Activated naive CD8-positive, alpha-beta T cell treated with anti-CD3 and anti-CD28 coated beads, Interleukin-2, amount 10 ng/mL, durations not matched to agents 7 days and 5 days (primary cell): ENCODE measurements at regions not wholly inside any gene's neighbourhood (a gene's known extent, or its start where the extent isn't known, plus 50 kb on each side); places are given as distances from the start of the nearest gene placed in this dataset.

Experiments
- ATAC-seq: fragments of 150-1000 bp; cut with Tn5 transposase; one replicate; pipeline ENCODE4 v1.10.0; 2021; ENCODE audit warnings: low read depth, moderate library complexity
- POLR2A ChIA-PET: fragments of 350-600 bp; sonication (Branson Sonifier 250); formaldehyde crosslinking; loops from one replicate; lab custom pipeline; 2021; ENCODE audit warnings: antibody characterized with exemption; lab: Charles Lee
- DNase-seq: peaks from one replicate; pipeline ENCODE4 v3.0.0; 2021
- H3K27ac Mint-ChIP-seq: one replicate; pipeline ENCODE4 v1.8.0; 2022; ENCODE audit warnings: mild to moderate bottlenecking, mixed read lengths
- H3K27me3 Mint-ChIP-seq: one replicate; pipeline ENCODE4 v1.8.0; 2022; ENCODE audit warnings: mild to moderate bottlenecking, moderate library complexity, mixed read lengths
- H3K36me3 Mint-ChIP-seq: one replicate; pipeline ENCODE4 v1.8.0; 2021; ENCODE audit warnings: mild to moderate bottlenecking, mixed read lengths
- H3K4me1 Mint-ChIP-seq: one replicate; pipeline ENCODE4 v1.8.0; 2021; ENCODE audit warnings: mixed read lengths
- H3K4me3 Mint-ChIP-seq: one replicate; pipeline ENCODE4 v1.8.0; 2022; ENCODE audit warnings: mild to moderate bottlenecking, moderate library complexity, mixed read lengths
- H3K9me3 Mint-ChIP-seq: one replicate; pipeline ENCODE4 v1.8.0; 2021; ENCODE audit warnings: mixed read lengths

GRCh38 chr6:113427617-113428016 is 429.5 kb upstream of the MARCKS start:
- ATAC-seq (no peak), DNase-seq (no peak)
- no peak overlapping the region for H3K27ac Mint-ChIP-seq
- no peak overlapping the region for H3K4me3 Mint-ChIP-seq
- POLR2A ChIA-PET, result no interaction called here
- H3K4me1 Mint-ChIP-seq, result no peaks in the 10 kb centered on the region
- no peaks in the 10 kb centered on the region for H3K27me3 Mint-ChIP-seq
- H3K9me3 Mint-ChIP-seq, result no peaks in the 10 kb centered on the region
- H3K36me3 Mint-ChIP-seq, result no peaks in the 10 kb centered on the region

DNA sequence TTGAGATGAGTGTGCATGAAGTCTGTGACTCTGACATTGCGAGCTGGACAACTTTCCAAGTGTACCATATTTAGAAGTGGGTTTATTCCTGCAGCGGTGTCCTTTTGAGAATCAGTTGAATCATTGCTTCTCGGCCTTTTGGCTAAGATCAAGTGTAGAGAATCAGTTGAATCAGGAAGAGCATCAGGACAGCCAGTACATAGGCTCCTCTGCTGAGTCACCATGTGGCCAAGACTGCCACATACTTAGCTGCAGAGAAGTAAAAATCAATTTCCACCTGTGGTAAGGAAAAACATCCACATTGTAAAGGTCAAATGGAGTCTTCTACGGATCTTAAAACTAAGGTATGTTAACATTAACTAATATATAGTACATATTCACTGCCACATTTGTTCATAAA is 428.4 kb upstream of the MARCKS start:
- Mint-ChIP-seq H3K27ac (no peak overlapping the region), H3K4me1 (no peaks in the 10 kb centered on the region), H3K36me3 (no peaks in the 10 kb centered on the region), H3K4me3 (no peak overlapping the region), H3K27me3 (peaks cover 2% of the 10 kb centered on the region), H3K9me3 (no peaks in the 10 kb centered on the region)
- POLR2A ChIA-PET, result no interaction called here
- DNase-seq (no peak), ATAC-seq (no peak)

DNA sequence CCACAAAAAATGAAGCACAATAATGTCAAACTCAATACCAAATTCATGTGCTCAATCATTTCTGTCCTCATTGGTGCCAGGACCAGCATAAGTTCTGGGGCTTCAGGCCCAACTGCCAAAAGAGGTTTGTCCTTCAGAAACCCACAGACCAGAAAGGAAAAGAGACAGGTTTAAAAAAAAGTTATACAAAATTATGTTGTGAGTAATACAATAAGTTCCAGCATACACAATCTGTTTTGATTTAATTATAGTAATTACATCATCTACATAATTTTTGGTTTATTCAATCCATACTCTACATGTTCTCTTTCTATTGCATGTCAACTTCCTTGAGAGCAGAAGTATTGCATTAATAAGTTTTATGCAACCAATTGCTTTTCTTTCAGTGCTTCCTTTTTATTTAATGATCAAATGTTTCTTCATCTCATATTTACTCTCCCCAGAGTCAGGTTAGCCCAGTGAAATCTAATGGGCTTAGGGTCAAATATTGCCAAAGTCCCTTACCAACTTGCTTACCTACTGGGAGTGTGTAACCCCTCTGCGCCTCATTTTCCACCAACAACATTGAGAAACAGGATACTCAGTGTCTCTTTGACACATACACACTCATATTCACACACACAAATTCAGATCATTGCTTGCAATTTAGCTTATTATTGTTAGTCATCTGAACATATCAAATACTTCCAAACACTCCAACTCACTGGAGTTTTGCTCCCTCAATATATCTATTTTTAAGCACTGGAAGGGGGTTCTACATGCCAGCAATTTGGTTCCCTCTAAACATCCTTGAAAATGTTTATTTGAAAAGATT is 424.4 kb upstream of the MARCKS start:
- Mint-ChIP-seq H3K27me3 (peaks cover 2% of the 10 kb centered on the region), H3K36me3 (no peaks in the 10 kb centered on the region), H3K9me3 (no peaks in the 10 kb centered on the region), H3K27ac (no peak overlapping the region), H3K4me3 (no peak overlapping the region), H3K4me1 (no peaks in the 10 kb centered on the region)
- POLR2A ChIA-PET, result no interaction called here
- no peak for DNase-seq
- ATAC-seq, result no peak

DNA sequence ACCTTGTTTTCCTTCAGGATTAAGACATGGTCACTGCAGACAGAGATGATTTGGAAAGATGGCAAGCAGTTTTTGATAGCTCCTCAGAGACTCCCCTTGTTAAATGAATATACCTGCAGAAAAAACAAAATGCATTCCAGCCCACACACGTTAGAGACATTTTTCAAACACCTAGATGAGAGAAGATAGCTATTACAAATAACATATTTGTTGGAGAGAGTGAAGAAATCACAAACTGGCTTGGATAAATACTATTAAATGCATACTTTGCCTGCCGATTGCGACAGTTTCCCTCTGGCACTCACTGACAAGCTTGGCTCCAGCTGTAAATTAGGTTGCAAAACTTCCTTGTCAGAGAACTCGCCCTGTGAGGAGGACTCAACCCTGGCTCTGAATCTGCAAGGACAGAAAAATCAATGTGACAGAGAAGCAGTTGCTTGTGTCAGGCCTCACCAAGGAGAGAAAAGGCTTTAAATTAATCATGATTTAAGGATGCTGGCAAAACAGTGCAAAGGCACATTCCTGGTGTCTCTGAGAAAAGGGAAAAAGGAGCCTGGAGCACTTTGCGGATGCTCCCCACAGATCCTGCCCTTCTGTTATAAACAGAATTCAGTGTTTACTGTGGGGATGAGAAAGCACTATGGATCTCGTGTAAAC is 423.7 kb upstream of the MARCKS start:
- Mint-ChIP-seq H3K27me3 (peaks cover 2% of the 10 kb centered on the region), H3K27ac (no peak overlapping the region), H3K9me3 (no peaks in the 10 kb centered on the region), H3K4me3 (no peak overlapping the region), H3K36me3 (no peaks in the 10 kb centered on the region), H3K4me1 (no peaks in the 10 kb centered on the region)
- DNase-seq, result no peak
- no peak for ATAC-seq
- POLR2A ChIA-PET, result no interaction called here

GRCh38 chr6:113434641-113435040 is 422.5 kb upstream of the MARCKS start:
- no peak for DNase-seq
- no peak overlapping the region for H3K4me3 Mint-ChIP-seq
- POLR2A ChIA-PET, result no interaction called here
- H3K36me3 Mint-ChIP-seq, result no peaks in the 10 kb centered on the region
- H3K9me3 Mint-ChIP-seq, result no peaks in the 10 kb centered on the region
- no peak for ATAC-seq
- no peak overlapping the region for H3K27ac Mint-ChIP-seq
- H3K4me1 Mint-ChIP-seq, result no peaks in the 10 kb centered on the region
- H3K27me3 Mint-ChIP-seq, result peaks cover 2% of the 10 kb centered on the region

- no peak overlapping the region for H3K27ac Mint-ChIP-seq
- H3K36me3 Mint-ChIP-seq, result no peaks in the 10 kb centered on the region
- H3K4me1 Mint-ChIP-seq, result no peaks in the 10 kb centered on the region
- no peaks in the 10 kb centered on the region for H3K9me3 Mint-ChIP-seq
- POLR2A ChIA-PET, result no interaction called here
- H3K27me3 Mint-ChIP-seq, result peaks cover 2% of the 10 kb centered on the region
- no peak overlapping the region for H3K4me3 Mint-ChIP-seq
- ATAC-seq (no peak), DNase-seq (no peak)
Observed at GRCh38 chr6:113437566-113437965, 419.6 kb upstream of the MARCKS start.

GRCh38 chr6:113439866-113440265 is 417.3 kb upstream of the MARCKS start:
- Mint-ChIP-seq H3K27ac (no peak overlapping the region), H3K27me3 (no peaks in the 10 kb centered on the region), H3K9me3 (no peaks in the 10 kb centered on the region), H3K36me3 (no peaks in the 10 kb centered on the region), H3K4me1 (no peaks in the 10 kb centered on the region), H3K4me3 (no peak overlapping the region)
- POLR2A ChIA-PET, result no interaction called here
- DNase-seq (no peak), ATAC-seq (no peak)

DNA sequence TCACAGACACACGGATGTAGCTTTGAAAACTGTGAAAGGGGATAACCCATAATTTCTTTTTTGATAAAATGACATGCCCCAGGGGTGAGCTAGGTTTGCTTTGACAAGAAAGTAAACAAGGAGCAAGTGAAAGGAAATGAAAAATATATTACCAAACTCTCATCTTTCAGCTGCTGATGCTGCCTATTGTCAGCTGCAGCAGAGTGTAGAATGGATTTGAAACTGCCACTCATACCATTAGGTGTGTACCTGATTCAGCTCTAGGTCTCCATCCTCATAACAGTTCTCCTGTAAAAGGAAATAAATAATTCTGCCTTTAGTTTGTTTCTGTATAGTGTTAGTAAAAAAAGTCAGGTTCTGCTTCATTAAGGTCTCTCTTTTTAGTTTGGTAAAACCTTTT is 415.1 kb upstream of the MARCKS start:
- no peak for DNase-seq
- no peaks in the 10 kb centered on the region for H3K27me3 Mint-ChIP-seq
- no peaks in the 10 kb centered on the region for H3K4me1 Mint-ChIP-seq
- H3K4me3 Mint-ChIP-seq, result no peak overlapping the region
- H3K9me3 Mint-ChIP-seq, result no peaks in the 10 kb centered on the region
- ATAC-seq, result no peak
- H3K36me3 Mint-ChIP-seq, result no peaks in the 10 kb centered on the region
- H3K27ac Mint-ChIP-seq, result no peak overlapping the region
- POLR2A ChIA-PET, result no interaction called here

DNA sequence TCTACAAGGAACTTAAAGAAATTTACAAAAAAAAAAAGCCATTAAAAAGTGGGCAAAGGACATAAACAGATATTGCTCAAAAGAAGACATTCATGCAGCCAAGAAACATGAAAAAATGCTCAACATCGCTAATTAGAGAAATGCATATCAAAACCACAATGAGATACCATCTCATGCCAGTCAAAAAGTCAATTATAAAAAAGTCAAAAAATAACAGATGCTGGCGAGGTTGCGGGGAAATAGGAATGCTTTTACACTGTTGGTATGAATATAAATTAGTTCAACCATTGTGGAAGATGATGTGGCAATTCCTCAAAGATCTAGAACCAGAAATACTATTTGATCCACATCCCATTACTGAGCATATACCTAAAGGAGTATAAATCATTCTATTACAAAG is 411.9 kb upstream of the MARCKS start:
- POLR2A ChIA-PET, result no interaction called here
- Mint-ChIP-seq H3K27me3 (no peaks in the 10 kb centered on the region), H3K4me1 (no peaks in the 10 kb centered on the region), H3K27ac (no peak overlapping the region), H3K36me3 (no peaks in the 10 kb centered on the region), H3K9me3 (no peaks in the 10 kb centered on the region), H3K4me3 (no peak overlapping the region)
- ATAC-seq (no peak), DNase-seq (no peak)

DNA sequence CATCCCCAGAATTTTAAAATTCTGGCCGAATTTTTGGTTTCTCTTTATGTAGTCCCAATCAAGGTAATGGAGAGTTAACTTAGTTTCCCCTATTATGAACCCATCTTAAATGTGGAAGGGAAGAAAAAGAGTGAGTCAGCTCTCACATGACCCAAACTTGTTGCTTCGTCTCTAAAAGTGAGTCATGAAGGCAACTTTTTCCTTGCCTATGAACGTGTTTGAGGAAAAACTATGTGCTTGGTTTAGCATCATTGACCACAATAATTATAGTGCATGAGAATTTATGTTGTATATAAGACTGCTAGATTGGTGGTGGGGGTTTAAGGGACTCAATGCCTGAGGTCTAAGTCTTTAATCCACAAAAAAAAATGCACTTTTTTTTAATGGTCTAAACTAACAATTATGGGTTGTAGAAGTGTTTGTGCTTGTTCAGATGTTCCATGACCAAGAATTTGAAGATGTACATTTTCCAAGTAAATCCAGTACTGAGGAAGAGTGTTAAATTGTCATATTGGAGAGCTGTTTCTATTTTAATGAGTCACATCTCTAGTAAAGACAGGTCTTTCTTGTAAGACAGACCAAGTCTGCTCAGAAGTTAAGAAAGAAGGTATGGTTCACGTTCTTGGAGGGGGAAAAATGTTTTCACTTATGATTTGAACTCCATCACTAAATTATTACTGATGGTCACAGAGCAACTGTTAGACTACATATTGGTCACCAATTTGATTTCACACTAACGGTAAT is 409.9 kb upstream of the MARCKS start:
- DNase-seq, result no peak
- ATAC-seq, result no peak
- Mint-ChIP-seq H3K27me3 (no peaks in the 10 kb centered on the region), H3K4me1 (no peaks in the 10 kb centered on the region), H3K4me3 (no peak overlapping the region), H3K27ac (no peak overlapping the region), H3K36me3 (no peaks in the 10 kb centered on the region), H3K9me3 (no peaks in the 10 kb centered on the region)
- POLR2A ChIA-PET, result no interaction called here

GRCh38 chr6:113449051-113449450 is 408.1 kb upstream of the MARCKS start:
- Mint-ChIP-seq H3K27me3 (no peaks in the 10 kb centered on the region), H3K9me3 (no peaks in the 10 kb centered on the region), H3K36me3 (no peaks in the 10 kb centered on the region), H3K4me3 (no peak overlapping the region), H3K27ac (no peak overlapping the region), H3K4me1 (no peaks in the 10 kb centered on the region)
- DNase-seq (no peak), ATAC-seq (no peak)
- POLR2A ChIA-PET, result no interaction called here

DNA sequence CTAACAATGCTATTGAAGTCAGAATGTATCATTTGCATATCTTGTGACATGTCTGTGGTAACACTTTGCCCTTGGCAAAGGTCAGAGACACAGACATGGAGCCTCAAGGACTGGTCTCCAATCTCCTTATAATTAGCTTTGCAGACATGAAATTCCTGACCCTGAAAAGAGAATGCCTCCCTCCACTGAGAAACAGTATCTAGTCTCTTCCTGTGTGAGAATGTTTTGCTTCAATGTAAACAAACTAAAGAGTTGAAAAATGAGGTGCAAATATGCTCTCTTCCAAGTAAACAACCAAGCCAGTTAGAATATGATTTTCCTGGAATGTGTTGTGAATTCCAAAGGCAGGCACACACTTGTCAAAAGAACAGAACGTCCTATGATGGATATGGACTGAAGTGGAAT is 407.1 kb upstream of the MARCKS start:
- DNase-seq, result no peak
- Mint-ChIP-seq H3K4me1 (no peaks in the 10 kb centered on the region), H3K4me3 (no peak overlapping the region), H3K36me3 (no peaks in the 10 kb centered on the region), H3K27ac (no peak overlapping the region), H3K9me3 (no peaks in the 10 kb centered on the region), H3K27me3 (no peaks in the 10 kb centered on the region)
- POLR2A ChIA-PET, result no interaction called here
- no peak for ATAC-seq

GRCh38 chr6:113451049-113451448 is 406.1 kb upstream of the MARCKS start:
- Mint-ChIP-seq H3K4me1 (no peaks in the 10 kb centered on the region), H3K4me3 (no peak overlapping the region), H3K27ac (no peak overlapping the region), H3K27me3 (no peaks in the 10 kb centered on the region), H3K36me3 (no peaks in the 10 kb centered on the region), H3K9me3 (no peaks in the 10 kb centered on the region)
- no peak for ATAC-seq
- POLR2A ChIA-PET, result no interaction called here
- no peak for DNase-seq

DNA sequence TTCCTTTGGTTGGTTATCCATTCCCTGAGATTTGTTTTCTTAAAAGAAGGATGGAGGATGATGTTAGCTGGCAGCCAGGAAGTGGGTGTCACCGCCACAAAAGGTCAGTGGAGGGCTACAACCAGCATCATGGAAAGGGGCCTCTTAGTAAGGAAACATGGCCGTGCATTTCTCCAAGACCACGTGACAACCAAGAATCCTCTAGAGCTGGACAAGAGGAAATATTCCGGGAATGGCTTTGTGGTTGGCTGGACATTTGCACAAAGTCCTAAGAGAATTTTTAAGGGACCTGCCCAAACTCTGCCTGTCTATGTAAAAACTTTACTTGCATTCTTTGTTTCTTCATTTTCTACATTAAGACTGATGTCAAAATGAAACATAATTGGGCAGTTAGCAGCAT is 399.9 kb upstream of the MARCKS start:
- ATAC-seq, result no peak
- DNase-seq, result no peak
- POLR2A ChIA-PET, result no interaction called here

More for the DNA sequence above, 399.9 kb upstream of the MARCKS start:
- Mint-ChIP-seq H3K4me3 (no peak overlapping the region), H3K27me3 (no peaks in the 10 kb centered on the region), H3K9me3 (no peaks in the 10 kb centered on the region), H3K36me3 (no peaks in the 10 kb centered on the region), H3K4me1 (no peaks in the 10 kb centered on the region), H3K27ac (no peak overlapping the region)
